GM21528 (cell line): ENCODE measurements at regions not wholly inside any gene's neighbourhood (a gene's known extent, or its start where the extent isn't known, plus 50 kb on each side); places are given as distances from the start of the nearest gene placed in this dataset.
"Not testable (repeated sequence)": the region's sequence is repeated elsewhere in the genome, so short reads cannot be mapped to it uniquely, and the experiment has no call there.

Source experiments
- ATAC-seq: cut with Tn5 transposase; IDR thresholded peaks from one replicate; pipeline ENCODE4 v1.9.1; 2021; ENCODE audit warnings: mild to moderate bottlenecking, moderate library complexity; ENCODE audit not compliant: unreplicated experiment, low FRiP score

- no peak for ATAC-seq
These were observed 621.9 kb upstream of the TBX3 start for GRCh38 chr12:115305867-115306266.

GRCh38 chr12:115305275-115305674, 621.3 kb upstream of the TBX3 start:
- ATAC-seq, result no peak

GRCh38 chr12:115303723-115304309, 619.8 kb upstream of the TBX3 start:
- no peak for ATAC-seq

GRCh38 chr12:115297445-115297844, 613.5 kb upstream of the TBX3 start:
- no peak for ATAC-seq

GRCh38 chr12:115296613-115297198, 612.7 kb upstream of the TBX3 start:
- ATAC-seq, result no peak

- no peak for ATAC-seq
These were observed 611.9 kb upstream of the TBX3 start for GRCh38 chr12:115295886-115296285.

GRCh38 chr12:115294453-115295133, 610.6 kb upstream of the TBX3 start:
- ATAC-seq, result no peak

- ATAC-seq, result not testable (repeated sequence)
These were observed 601.5 kb upstream of the TBX3 start for GRCh38 chr12:115285429-115285828.

- no peak for ATAC-seq
These were observed 589.5 kb upstream of the TBX3 start for GRCh38 chr12:115273456-115273855.

GRCh38 chr12:115268451-115268850, 584.5 kb upstream of the TBX3 start:
- ATAC-seq, result no peak

GRCh38 chr12:115267891-115268290, 583.9 kb upstream of the TBX3 start:
- no peak for ATAC-seq

- ATAC-seq, result no peak
These were observed 583.5 kb upstream of the TBX3 start for GRCh38 chr12:115267464-115267863.

- ATAC-seq, result no peak
These were observed 580.6 kb upstream of the TBX3 start for GRCh38 chr12:115264605-115265004.

GRCh38 chr12:115261691-115262398, 577.9 kb upstream of the TBX3 start:
- no peak for ATAC-seq

GRCh38 chr12:115260762-115261675, 577.0 kb upstream of the TBX3 start:
- ATAC-seq, result no peak

- no peak for ATAC-seq
These were observed 576.2 kb upstream of the TBX3 start for GRCh38 chr12:115259968-115260747.

- ATAC-seq, result no peak
These were observed 573.8 kb upstream of the TBX3 start for GRCh38 chr12:115257791-115258190.

- ATAC-seq, result no peak
These were observed 572.0 kb upstream of the TBX3 start for GRCh38 chr12:115255962-115256361.

GRCh38 chr12:115255257-115255656, 571.3 kb upstream of the TBX3 start:
- ATAC-seq, result no peak

GRCh38 chr12:115253049-115253448, 569.1 kb upstream of the TBX3 start:
- no peak for ATAC-seq
